ENCODE measurements at regions not wholly inside any gene's neighbourhood (a gene's known extent, or its start where the extent isn't known, plus 50 kb on each side); places are given as distances from the start of the nearest gene placed in this dataset.

GRCh38 chr9:108086624-108087023 is 597.1 kb upstream of the KLF4 start:
- no peak for DNase-seq (ENCODE audit: low read depth in 1 of 2, low spot score in 1 of 2)

GRCh38 chr9:108085294-108085693 is 595.7 kb upstream of the KLF4 start:
- DNase-seq (ENCODE audit: low read depth in 1 of 2, low spot score in 1 of 2), result no peak

- no peak for DNase-seq (ENCODE audit: low read depth in 1 of 2, low spot score in 1 of 2)
These were observed 594.3 kb upstream of the KLF4 start for GRCh38 chr9:108083796-108084352.

- no peak for DNase-seq (ENCODE audit: low read depth in 1 of 2, low spot score in 1 of 2)
These were observed 593.7 kb upstream of the KLF4 start for GRCh38 chr9:108083160-108083750.

- DNase-seq (ENCODE audit: low read depth in 1 of 2, low spot score in 1 of 2), result no peak
These were observed 591.5 kb upstream of the KLF4 start for GRCh38 chr9:108081112-108081511.

- no peak for DNase-seq (ENCODE audit: low read depth in 1 of 2, low spot score in 1 of 2)
These were observed 590.7 kb upstream of the KLF4 start for GRCh38 chr9:108080285-108080684.

GRCh38 chr9:108078811-108079210 is 589.2 kb upstream of the KLF4 start:
- DNase-seq (ENCODE audit: low read depth in 1 of 2, low spot score in 1 of 2), result no peak

GRCh38 chr9:108078375-108078774 is 588.8 kb upstream of the KLF4 start:
- no peak for DNase-seq (ENCODE audit: low read depth in 1 of 2, low spot score in 1 of 2)

- DNase-seq (ENCODE audit: low read depth in 1 of 2, low spot score in 1 of 2), result no peak
These were observed 588.0 kb upstream of the KLF4 start for GRCh38 chr9:108077556-108077955.

GRCh38 chr9:108074900-108075299 is 585.3 kb upstream of the KLF4 start:
- DNase-seq (ENCODE audit: low read depth in 1 of 2, low spot score in 1 of 2), result no peak

GRCh38 chr9:108073823-108074222 is 584.3 kb upstream of the KLF4 start:
- no peak for DNase-seq (ENCODE audit: low read depth in 1 of 2, low spot score in 1 of 2)

GRCh38 chr9:108072740-108073139 is 583.2 kb upstream of the KLF4 start:
- no peak for DNase-seq (ENCODE audit: low read depth in 1 of 2, low spot score in 1 of 2)

GRCh38 chr9:108070861-108071260 is 581.3 kb upstream of the KLF4 start:
- no peak for DNase-seq (ENCODE audit: low read depth in 1 of 2, low spot score in 1 of 2)

- DNase-seq (ENCODE audit: low read depth in 1 of 2, low spot score in 1 of 2), result no peak
These were observed 580.4 kb upstream of the KLF4 start for GRCh38 chr9:108069991-108070390.

- no peak for DNase-seq (ENCODE audit: low read depth in 1 of 2, low spot score in 1 of 2)
These were observed 573.1 kb upstream of the KLF4 start for GRCh38 chr9:108062680-108063079.

GRCh38 chr9:108060175-108060574 is 570.6 kb upstream of the KLF4 start:
- DNase-seq (ENCODE audit: low read depth in 1 of 2, low spot score in 1 of 2), result no peak

- no peak for DNase-seq (ENCODE audit: low read depth in 1 of 2, low spot score in 1 of 2)
These were observed 568.7 kb upstream of the KLF4 start for GRCh38 chr9:108058135-108058814.

- no peak for DNase-seq (ENCODE audit: low read depth in 1 of 2, low spot score in 1 of 2)
These were observed 568.0 kb upstream of the KLF4 start for GRCh38 chr9:108057421-108058134.

- no peak for DNase-seq (ENCODE audit: low read depth in 1 of 2, low spot score in 1 of 2)
These were observed 567.3 kb upstream of the KLF4 start for GRCh38 chr9:108056805-108057386.

- no peak for DNase-seq (ENCODE audit: low read depth in 1 of 2, low spot score in 1 of 2)
These were observed 566.7 kb upstream of the KLF4 start for GRCh38 chr9:108056084-108056804.

- no peak for DNase-seq (ENCODE audit: low read depth in 1 of 2, low spot score in 1 of 2)
These were observed 564.6 kb upstream of the KLF4 start for GRCh38 chr9:108054131-108054630.

Measured in activated CD4-positive, alpha-beta T cell treated with anti-CD3 and anti-CD28 coated beads, Interleukin-2, amount 50 U/mL, for 24 hours (primary cell).